SKM-1 (cell line): ENCODE measurements at regions not wholly inside any gene's neighbourhood (a gene's known extent, or its start where the extent isn't known, plus 50 kb on each side); places are given as distances from the start of the nearest gene placed in this dataset.

Source experiments
- DNase-seq: peaks from one replicate; lab custom pipeline; 2025; ENCODE audit not compliant: unreplicated experiment; lab: John Stamatoyannopoulos, UW

DNA sequence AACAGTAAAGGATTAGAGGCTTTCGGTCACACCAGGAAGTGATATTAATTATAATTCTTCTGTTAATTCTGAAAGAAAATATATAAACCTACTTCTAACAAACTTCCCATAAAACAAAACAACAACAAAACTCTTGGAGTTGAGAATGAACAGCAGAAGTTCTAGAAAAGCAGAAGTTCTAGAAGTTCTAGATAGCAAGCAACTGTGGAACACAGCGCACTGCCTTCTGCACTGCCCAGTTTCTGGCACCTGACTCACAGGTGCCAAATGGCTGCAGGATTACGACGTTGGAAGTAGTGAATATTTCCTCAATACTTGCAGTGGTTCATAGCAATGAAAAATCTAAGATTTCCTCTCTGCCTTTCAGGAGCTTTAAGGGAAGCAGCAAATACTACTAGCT lies 132.2 kb downstream of the OR13A1 start:
- DNase-seq = no peak

DNA sequence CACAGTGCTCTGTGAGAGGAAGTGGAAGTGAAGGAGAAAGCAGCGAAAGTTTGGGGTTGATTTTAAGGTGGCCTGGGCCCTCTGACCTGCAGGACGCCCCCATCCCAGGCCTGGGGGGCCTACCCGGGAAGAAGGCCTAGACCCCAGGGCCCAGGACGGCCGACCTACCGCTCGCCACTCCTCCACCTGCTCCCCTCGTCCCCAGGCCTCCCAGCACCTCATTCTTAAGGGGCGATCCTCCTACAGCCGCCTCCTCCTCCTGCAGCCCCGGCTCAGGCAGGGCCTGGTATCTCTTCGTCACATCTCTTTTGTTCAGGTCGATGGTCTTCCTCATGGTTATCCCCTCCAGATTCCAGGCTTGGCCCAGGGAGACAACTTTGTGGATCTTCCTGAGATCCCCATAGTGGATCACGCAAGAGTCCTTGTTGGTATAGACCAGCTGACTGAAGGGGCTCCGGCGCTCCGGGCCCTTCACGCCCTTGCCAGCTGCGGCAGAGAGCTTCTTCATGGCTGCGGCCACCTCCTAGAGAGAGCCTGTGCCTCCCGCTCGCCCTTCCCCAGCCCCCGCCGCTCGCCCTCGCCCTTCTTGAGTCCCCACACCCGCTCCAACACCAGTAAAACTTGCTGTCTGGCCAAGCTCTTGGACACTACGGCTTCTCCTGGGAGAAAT lies 117.5 kb downstream of the OR13A1 start:
- no peak for DNase-seq

DNA sequence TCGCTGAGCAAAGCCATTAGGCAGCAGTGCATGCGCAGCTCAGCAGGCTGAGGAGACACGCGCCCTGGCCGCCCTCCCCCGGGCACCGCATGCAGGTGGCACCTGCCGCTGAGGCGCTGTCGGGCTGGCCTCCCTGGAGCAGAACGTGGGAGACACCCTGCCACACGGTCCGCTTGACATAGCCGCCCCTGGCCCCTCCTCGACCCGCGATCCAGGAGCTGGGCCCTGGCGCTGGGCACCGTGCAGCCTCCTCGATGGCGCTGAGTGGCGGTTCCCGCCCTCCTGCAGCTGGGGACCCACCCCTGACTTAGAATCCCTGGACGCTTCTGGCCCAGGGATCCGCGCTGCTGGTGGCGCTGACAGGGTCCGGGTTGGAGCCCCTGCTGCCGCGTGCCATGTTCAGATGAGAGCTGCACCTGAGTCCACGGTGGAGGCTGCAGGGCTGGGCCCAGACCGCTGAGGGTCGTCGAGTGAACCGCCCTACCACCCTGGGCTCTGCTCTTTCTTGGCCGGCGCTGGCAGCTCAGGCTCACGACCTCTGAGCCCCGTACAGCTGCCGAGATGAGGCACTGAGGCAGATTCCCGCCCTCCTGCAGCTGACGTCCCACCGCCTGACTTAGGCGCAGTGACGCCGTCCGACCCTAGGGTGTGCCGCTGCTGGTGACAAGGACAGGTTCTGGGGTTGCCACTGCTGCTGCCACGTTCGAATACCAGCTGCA lies 116.8 kb downstream of the OR13A1 start:
- no peak for DNase-seq

DNA sequence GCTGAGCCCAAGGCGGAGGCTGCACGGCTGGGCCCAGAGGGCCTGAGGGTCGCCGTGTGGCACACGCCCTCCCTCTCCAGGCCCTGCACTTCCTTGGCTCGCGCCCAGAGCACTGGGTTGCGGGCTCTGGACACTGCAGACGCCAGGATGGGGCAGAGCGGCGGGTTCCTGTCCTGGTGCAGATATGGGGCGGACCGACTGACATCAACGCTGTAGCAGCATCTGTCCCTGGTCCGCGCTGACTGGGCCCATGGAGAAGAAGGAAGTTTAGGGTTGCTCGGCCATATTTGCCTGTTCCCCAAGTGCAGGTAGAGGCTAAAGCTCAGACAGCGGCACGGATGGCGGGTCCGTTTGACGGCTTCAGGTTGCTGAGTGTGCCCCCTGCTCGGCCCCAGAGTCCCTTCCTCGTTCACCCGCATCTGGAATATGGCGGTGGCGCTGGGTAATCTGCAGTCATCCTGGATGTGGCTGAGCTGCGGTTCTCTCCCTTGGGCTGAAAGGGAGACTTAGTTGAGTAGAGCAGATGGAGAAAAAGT lies 116.1 kb downstream of the OR13A1 start:
- no peak for DNase-seq

DNA sequence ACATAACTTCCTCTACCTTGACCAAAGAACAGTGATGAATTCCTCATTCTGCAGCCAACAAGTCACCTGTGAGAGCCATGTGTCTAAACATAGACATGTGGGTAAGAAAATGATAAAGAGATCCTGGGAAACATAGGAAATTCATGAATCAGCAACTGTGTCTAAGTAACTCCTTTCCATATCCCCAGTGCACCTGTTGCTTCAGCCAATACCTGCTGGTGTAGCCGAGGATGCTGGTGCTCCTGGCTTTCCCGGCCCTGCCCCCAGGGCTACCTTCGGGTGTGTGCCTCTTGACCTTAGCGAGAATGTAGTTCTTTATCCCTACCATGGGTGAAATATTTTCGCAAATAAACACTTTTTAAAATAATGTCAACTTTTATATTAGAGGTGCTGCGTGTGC lies 114.1 kb downstream of the OR13A1 start:
- DNase-seq = no peak

DNA sequence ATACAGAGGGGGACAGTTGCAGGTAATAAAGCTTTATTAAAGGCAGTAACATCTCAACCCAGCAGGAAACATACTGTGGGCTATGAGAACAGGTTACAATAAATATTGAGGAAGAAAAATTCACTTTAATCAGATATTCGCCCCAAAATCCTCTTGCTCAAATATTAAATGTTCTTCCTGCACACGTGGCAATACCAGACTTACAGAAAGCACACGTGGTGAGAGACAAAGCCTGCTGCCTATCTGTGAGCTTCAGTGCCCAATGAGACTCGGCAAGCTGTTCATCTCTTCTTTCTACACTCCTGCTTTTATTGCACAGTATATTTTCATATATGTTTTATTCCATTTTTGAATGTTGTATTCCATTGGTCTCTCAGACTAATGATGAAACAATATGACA lies 113.2 kb downstream of the OR13A1 start:
- DNase-seq = no peak

DNA sequence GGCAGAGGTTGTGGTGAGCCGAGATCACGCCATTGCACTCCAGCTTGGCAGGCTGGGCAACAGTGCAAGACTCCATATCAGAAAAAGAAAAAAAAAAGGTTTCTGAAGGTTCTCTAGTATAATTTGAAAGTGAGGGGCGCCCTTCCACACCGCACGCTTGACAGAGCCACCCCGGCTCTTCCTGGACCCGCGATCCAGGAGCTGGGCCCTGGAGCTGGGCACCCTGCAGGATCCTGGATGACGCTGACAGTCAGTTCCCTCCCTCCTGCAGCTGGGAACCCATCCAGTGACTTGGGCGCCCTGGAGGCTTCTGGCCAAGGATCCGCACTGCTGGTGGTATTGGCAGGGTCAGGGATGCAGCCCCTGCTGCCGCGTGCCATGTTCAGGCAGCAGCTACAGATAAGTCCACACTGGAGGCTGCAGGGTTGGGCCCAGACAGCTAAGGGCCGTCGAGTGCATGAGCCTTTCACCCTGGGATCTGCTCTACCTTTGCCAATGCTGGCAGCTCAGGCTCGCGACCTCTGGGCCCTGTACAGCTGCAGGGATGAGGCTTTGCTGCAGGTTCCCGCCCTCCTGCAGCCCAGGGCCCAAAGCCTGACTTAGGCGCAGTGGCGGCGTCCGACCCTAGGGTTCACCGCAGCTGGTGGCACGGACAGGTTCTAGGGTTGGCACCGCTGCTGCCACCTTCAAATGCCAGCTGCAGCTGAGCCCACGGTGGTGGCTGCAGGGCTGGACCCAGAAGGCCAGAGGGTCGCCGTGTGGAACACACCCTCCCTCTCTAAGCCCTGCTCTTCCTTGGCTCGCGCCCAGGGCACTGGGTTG lies 110.2 kb downstream of the OR13A1 start:
- no peak for DNase-seq

DNA sequence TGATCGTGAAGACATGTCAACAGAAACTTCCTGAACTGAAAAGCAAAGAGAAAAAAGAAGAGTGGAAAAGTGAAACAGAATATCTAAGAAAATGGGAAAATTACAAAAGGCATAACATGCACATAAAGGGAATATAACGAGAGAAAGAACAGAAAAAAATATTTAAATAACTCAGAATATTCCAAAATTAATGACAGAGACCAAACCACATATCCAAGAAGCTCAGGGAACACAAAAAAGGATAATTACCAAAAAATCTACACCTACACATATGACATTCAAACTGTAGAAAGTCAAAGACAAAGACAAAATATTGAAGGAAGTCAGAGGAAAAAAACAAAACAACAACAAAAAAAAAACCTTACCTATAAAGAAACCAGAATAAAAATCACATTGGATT lies 105.5 kb downstream of the OR13A1 start:
- DNase-seq = no peak

DNA sequence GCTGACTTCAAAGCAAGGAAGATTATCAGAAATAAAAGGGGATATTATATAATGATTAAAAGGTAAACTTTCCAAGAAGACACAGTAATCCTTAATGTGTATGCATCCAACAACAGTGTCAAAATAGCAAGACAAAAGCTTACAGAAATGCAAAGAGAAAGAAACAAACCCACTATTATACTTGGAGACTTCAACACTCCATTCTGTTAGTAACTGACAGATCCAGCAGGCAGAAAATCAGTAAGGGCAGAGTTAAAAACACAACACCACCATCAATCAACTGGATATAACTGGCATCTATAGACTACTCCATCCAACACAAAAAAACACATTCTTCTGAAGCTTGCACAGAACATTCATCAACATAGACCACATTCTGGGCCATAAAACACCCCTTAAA lies 103.8 kb downstream of the OR13A1 start:
- no peak for DNase-seq

DNA sequence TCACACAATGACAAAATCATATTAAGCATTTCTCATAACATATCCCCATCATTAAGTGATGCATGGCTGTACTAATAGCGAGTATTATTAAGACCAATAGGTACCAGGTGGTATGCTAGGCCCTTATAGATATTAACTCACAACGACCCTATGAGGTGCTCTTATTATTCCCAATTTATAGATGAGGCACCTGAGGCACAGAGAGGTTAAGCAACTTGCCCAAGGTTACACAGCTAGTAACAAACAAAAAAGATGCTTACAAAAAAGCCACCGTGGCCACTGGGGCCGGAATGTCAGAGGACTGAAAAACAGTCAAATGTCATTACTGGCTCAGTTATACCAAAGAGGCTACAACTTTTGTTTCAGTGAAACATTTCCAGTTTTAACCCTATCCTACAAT lies 96.0 kb downstream of the OR13A1 start:
- DNase-seq = no peak

DNA sequence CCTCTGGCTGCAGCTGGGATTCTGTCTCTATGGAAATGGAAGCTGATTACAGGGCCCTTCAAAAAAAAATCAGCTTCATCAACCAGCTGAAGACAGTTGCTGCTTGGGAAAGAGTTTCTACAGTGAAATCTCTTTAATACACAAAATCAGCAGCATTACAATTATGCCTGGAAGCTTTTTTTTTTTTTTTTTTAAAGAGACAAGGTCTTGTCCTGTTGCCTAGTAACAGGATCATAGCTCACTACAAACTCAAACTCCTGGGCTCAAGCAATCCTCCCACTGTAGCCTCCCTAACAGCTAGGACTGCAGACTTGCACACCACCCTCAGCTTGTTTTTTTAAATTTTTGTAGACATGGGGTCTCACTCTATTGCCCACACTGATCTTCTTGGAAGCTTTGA lies 94.5 kb downstream of the OR13A1 start:
- DNase-seq = no peak

DNA sequence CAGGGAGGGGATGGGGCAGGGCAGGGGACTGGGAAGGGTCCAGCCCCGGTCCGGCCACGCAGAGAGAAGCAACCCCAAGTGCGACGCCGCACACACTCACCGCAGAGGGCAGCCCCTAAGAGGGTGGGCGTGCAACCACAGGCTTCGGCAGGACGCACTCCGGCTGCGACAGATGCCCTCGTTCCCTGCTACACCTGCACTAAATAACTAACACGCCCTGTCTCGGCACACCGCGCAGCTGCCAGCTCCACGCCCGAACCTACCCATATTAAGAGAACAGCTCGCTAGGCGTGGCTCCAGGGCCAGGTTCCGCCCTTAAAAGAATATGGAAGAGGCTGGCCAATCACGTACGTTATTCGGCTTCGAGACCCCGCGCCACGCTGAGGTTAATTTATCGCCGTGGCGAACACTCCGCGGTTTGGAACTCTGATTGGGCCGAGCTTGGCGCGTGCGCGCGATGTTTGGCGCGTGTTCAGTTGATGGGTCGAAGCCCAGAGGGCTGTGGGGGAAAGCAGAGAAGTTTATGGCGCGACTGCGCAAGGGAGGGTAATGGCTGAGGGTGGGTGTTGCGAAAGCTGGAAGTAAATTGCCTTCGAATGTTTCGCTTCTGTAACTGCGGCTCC lies 91.1 kb downstream of the OR13A1 start:
- no peak for DNase-seq

DNA sequence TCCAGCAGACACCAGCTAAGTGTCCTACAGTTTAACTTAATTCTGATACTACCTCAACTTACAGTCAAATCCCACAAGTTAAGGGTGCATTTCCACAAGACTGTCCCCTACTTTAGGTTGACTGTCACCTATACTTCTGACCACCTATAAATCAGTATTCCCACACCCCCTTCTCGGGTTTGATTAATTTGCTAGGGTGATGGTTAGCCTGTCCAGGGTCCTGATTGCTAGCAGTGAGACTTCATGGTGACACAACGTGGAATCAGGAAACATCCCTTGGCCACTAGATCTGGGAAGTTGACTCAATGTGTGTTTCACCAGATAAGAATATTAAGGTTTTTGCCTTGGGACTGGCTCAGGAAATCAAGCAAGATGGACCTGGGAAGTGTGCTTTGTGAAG lies 88.4 kb downstream of the OR13A1 start:
- no peak for DNase-seq

DNA sequence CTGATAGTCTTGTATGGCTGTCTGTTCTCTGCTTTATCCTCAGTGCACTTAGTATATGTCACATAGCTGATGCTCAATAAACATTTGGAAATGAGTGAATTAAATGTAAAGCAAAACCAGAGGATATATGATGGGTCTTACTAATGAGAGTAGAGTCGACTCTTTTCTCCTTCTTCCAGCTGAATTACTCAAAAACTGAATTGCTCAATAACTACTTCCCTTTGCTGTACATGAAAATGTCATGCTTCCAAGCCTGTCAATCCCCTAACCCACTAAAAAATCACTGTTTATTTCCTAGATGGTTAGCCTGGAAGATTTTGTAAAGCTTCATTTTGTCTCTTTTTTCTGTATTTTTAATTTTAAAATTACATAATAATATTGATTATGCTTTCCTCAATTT lies 88.0 kb downstream of the OR13A1 start:
- DNase-seq = no peak

DNA sequence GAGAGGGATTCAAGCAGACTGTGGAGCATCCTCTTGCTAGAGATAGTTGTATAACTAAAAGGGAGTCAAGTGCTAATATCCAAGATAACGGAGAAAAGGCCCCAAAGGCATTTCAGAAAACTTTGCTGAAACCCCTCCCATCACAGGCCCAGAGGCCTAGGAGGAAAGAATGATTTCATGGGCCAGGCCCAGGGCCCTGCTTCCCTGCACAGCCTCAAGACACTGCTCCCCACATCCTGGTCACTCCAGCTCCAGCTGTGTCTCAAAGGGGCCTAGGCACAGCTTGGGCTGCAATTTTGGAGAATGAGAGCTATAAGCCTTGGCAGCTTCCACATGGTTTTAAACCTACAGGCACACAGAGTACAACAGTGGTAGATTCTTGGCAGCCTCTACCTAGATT lies 85.6 kb downstream of the OR13A1 start:
- no peak for DNase-seq

DNA sequence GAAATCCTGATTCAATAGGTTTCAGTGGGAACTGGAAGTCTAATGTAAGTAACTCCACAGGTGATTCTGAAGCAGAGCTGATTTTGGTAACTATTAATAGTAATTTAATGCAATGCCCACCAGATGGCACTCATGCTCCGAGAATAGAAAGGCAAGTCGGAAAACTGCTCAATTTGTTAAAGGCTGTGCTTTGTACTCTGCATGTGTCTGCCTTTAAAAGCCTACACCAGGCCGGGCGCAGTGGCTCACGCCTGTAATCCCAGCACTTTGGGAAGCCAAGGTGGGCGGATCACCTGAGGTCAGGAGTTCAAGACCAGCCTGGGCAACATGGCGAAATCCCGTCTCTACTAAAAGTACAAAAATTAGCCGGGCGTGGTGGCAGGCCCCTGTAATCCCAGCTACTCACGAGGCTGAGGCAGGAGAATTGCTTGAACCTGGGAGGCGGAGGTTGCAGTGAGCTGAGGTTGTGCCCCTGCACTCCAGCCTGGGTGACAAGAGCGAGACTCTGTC lies 80.1 kb downstream of the OR13A1 start:
- DNase-seq = peak; percentile 55

DNA sequence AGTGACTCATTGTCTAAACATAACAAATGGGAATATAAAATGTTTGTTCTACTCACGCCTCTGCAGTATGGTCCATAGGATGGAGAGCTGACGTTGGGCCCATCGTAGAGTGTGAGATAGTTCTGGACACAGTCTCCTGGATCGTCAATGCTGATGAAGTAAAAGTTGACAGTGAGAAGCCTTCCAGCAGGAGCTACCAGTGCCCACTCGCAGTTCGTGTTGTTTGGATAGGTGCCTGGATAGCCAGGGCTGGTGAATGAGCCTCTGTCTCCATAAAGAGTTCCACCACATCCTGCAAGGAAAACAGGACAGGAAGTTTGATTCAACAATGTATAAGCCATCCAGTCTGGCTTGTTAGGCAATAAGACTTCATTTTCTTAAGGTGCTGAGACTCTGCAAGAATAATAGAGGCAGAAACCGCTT lies 79.6 kb downstream of the OR13A1 start:
- DNase-seq = no peak

DNA sequence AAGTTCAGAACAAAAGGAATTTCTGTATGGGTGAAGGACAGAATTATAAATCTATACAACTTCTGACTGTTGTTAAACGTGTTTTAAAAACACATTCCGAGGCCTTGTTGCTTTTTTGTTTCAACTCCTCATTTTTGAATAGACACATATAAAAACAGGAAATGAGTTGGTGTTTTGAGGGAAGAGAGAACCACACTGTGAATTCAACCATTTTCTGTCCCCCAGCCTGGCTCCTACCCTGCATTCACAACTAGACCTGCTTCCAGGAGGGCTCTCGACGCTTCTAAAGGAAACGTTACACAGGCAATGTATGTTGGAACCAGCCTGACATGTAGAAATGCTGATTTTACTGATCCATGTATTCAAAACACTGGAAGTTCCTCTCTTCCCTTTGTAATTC lies 76.5 kb downstream of the OR13A1 start:
- DNase-seq = no peak

DNA sequence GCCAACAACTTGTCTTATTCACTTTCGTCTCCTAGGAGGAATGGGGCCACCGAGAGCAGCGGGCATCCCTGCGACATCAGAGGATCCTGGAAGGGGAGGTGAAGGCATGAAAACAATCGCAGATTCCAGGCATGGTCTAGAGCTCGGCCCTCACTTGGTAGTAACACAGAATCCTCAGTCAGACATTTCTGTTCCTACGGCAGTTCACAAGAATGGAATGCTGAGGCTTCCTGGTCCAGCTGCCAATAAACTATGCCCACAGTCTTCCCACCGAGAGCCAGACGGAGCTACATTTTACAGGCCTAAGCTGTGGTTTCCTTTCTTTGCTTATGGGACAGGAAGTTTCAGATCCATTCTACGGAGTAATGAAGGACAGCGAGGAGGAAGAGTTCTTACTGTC lies 75.8 kb downstream of the OR13A1 start:
- DNase-seq = no peak

DNA sequence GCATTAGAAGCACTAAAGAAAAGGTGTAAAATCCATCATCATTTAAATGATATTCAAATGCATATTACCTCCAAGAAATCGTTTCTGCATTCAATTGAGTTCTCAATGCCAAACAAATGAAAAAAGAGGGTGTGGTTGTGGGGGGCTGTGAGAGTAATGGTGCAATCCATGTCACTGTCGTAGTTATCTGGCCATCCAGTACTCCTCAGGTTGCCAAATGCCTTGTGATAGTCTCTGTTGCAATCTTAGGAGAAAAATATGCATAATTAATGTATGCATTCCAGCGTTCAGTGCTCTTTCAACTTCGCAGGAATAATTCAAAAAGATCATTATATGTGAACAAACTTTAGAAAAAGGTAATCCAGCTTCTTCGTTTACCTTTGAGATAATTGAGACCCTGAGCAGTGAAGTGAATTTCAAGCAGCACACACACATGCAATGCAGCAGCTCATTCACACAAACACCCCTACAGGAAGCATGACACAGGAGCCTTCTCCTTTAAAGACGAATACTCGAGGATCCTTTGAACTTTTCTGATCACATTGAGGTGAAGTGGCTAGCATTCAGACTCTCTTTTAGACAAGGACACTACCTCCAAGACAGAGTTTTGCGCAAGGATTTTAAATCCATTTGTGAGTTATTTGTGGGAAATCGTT lies 73.4 kb downstream of the OR13A1 start:
- DNase-seq = no peak

DNA sequence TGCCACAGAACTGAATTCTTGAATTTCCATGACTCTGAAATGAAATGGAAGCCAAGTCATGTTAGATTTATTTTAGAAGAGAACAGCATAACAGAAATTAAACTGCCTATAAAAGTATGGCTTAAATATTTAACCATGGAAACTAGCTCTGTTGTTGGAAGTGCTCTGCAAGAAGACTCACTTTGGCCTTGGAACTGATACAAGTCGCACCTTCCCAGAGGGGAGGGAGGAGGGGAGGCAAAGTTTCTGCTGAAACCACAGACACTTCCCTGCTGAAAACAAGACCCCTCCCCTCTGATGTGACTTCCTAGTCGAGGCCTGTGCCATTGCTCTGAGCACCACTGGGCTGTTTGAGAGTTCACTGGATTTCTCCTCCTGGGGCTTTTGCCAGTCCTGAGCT lies 72.1 kb downstream of the OR13A1 start:
- no peak for DNase-seq
